ENCODE measurements at regions not wholly inside any gene's neighbourhood (a gene's known extent, or its start where the extent isn't known, plus 50 kb on each side); places are given as distances from the start of the nearest gene placed in this dataset.

DNA sequence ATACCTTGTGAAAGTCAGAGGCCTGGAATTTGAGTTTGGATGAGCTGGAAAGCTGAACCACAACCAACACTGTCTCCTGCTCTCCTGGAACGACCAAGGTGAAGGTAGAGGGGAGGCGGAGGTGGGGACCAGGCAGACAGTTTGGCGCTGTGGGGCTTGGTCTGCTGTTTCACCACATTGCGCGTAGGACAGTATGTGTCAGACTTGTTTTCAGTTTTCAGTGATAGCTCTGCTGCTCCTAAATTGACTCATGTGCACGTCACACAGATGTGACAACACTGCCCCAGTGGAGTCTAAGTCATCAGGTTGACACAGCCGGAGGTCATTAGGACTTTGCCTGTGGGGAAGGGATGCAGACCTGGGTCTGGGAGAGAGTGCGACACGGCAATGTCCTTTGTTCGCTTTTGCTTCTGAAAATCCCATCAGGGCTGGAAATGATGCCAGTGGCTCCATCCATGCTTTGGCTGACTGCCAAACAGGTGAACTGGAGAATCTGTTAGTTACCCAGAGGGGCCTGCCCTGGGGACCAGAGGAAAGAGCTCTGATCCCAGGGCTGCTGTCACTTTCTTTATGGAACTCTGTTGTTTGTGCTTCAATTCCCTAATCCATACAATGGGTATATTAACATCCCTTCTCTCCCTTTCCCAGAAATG, 255.5 kb downstream of the CDC5L start:
- Histone ChIP-seq H3K27me3 (no peaks in the 10 kb centered on the region), H3K4me1 (no peaks in the 10 kb centered on the region), H3K27ac (no peak overlapping the region), H3K4me3 (no peak overlapping the region), H3K9me3 (no peaks in the 10 kb centered on the region), H3K36me3 (no peaks in the 10 kb centered on the region)
- no peak for DNase-seq
- WGBS, 2 donors, result 84 to 85% methylated on average over 9 to 10 of the region's 10 CpGs
- TF ChIP-seq, protein P1, sequence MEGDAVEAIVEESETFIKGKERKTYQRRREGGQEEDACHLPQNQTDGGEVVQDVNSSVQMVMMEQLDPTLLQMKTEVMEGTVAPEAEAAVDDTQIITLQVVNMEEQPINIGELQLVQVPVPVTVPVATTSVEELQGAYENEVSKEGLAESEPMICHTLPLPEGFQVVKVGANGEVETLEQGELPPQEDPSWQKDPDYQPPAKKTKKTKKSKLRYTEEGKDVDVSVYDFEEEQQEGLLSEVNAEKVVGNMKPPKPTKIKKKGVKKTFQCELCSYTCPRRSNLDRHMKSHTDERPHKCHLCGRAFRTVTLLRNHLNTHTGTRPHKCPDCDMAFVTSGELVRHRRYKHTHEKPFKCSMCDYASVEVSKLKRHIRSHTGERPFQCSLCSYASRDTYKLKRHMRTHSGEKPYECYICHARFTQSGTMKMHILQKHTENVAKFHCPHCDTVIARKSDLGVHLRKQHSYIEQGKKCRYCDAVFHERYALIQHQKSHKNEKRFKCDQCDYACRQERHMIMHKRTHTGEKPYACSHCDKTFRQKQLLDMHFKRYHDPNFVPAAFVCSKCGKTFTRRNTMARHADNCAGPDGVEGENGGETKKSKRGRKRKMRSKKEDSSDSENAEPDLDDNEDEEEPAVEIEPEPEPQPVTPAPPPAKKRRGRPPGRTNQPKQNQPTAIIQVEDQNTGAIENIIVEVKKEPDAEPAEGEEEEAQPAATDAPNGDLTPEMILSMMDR (IDR thresholded peaks at IDR 0.05), result no peak
- TF ChIP-seq POLR2A (IDR thresholded peaks at IDR 0.05), result no peak
- intact Hi-C loops (cut with DNase I), result no loop called here

DNA sequence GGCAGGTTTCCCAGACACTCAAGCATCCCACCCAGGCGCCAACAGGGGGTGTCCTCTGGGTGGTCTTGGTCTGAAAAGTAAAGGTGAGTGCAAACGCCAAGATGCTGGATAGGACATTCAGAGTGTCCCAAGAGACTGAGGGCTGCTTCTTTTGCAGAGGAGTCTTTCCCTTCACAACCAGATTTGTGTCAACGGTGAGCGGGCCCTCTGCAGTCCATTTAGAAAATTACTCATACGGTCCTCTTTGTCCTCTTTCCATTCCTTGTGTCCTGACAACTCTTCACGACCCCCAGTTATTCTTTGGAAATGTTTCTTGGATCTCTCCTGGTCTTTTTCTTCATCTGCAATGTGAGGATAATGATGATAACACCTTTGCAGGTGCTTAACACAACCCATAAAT, 257.8 kb downstream of the CDC5L start:
- no peaks in the 10 kb centered on the region for H3K36me3 ChIP-seq
- intact Hi-C loops (cut with DNase I), result no loop called here
- H3K27me3 ChIP-seq, result no peaks in the 10 kb centered on the region
- H3K4me1 ChIP-seq, result no peaks in the 10 kb centered on the region
- 74 to 76% methylated on average over 5 to 6 of the region's 6 CpGs for WGBS, 2 donors
- no peak overlapping the region for H3K27ac ChIP-seq
- no peak overlapping the region for H3K4me3 ChIP-seq
- no peak for DNase-seq
- no peaks in the 10 kb centered on the region for H3K9me3 ChIP-seq
- TF ChIP-seq, protein P1 (IDR thresholded peaks at IDR 0.05), result no peak
- no peak for TF ChIP-seq POLR2A (IDR thresholded peaks at IDR 0.05)

DNA sequence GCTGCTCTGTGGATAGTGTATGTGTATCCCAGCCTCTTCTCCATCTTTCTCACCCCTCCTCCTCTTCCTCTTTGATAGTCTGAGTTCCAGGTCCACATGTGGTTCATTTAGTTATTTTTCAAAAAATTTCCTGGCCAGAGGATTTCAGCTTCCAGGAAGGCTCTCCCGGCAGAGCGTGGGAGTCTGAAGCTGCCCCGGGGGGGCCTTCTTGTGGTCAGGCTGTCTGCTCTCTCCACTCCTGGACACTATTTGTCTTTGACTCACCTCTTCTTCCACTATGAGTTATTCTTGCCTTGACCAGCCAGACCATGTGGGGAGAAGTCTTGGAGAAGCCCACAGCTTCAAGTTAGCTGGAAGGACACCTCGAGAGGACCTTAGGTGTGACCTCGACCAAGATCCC, 258.8 kb downstream of the CDC5L start:
- H3K4me1 ChIP-seq, result no peaks in the 10 kb centered on the region
- no peaks in the 10 kb centered on the region for H3K27me3 ChIP-seq
- H3K27ac ChIP-seq, result no peak overlapping the region
- TF ChIP-seq, protein P1 (IDR thresholded peaks at IDR 0.05), result no peak
- TF ChIP-seq POLR2A (IDR thresholded peaks at IDR 0.05), result no peak
- WGBS, 2 donors, result 88 to 89% methylated on average over 5 of the region's 5 CpGs
- intact Hi-C loops (cut with DNase I), result no loop called here
- no peaks in the 10 kb centered on the region for H3K36me3 ChIP-seq
- no peak for DNase-seq
- no peaks in the 10 kb centered on the region for H3K9me3 ChIP-seq
- no peak overlapping the region for H3K4me3 ChIP-seq

DNA sequence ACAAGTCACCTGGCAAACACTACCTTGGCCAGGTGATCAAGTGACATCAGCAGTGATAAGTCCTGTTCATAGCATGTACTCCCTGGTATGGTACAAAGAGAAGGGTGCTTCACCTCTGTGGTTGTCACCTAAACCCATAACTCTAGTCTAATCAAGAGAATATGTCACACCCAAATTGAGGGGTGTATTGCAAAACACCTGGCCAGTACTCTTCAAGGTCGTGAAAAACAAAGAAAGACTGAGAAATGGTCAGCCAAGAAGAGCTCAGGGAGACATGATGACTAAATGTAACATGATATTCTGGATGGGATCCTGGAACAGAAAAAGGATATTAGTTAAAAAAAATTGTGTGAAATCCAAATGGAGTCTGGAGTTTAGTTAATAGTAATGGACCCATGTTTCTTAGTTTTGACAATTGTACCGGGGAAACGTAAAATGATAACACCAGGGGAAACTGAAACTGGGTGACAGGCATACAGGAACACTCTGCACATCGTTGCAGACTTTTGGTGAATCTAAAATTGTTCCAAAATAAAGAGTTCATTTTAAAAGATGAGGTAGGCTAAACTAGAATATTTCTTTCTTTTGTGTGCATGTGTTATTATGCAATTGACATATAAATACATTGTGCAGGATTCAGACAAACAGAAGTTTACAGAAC, 262.0 kb downstream of the CDC5L start:
- H3K4me3 ChIP-seq, result no peak overlapping the region
- 46 to 58% methylated on average over 4 of the region's 4 CpGs for WGBS, 2 donors
- DNase-seq, result no peak
- intact Hi-C loops (cut with DNase I), result loop anchor here (10.0 kb wide), 1 partner anchor 1065 kb away; no protein-coding TSS in a partner anchor
- peaks cover 0 to 12% (median 0%) of the 10 kb centered on the region in 3 donors for H3K4me1 ChIP-seq
- H3K9me3 ChIP-seq, result no peaks in the 10 kb centered on the region
- H3K27ac ChIP-seq, result no peak overlapping the region
- peaks cover 0 to 3% (median 0%) of the 10 kb centered on the region in 4 donors for H3K27me3 ChIP-seq
- H3K36me3 ChIP-seq, result no peaks in the 10 kb centered on the region
- no peak for TF ChIP-seq POLR2A (IDR thresholded peaks at IDR 0.05)
- TF ChIP-seq, protein P1 (IDR thresholded peaks at IDR 0.05), result no peak

DNA sequence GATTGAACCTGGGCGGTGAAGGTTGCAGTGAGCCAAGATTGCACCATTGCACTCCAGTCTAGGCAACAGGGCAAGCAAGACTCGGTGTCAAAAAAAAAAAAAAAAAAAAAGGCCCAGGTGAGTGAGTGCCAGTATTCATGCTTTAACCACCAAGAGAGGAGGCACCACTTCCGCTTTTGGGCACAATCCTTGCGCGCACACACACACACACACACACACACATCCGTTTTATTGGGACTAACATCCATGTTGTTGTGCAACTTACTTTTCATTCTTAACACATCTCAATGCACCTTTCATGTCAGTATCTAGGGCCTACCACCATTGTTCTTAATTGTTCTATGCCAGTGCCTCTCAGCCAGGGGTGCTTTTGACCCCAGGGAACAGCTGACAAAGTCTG, 263.0 kb downstream of the CDC5L start:
- Histone ChIP-seq H3K36me3 (no peaks in the 10 kb centered on the region), H3K27me3 (peaks cover 0 to 3% (median 0%) of the 10 kb centered on the region in 4 donors), H3K27ac (no peak overlapping the region), H3K9me3 (no peaks in the 10 kb centered on the region), H3K4me1 (peaks cover 0 to 18% (median 0%) of the 10 kb centered on the region in 3 donors), H3K4me3 (no peak overlapping the region)
- WGBS, 2 donors, result 82% methylated on average over 5 to 6 of the region's 6 CpGs
- no peak for DNase-seq
- intact Hi-C loops (cut with DNase I), result loop anchor here (10.0 kb wide), 1 partner anchor 1064 kb away; no protein-coding TSS in a partner anchor
- TF ChIP-seq POLR2A (IDR thresholded peaks at IDR 0.05), result no peak
- TF ChIP-seq, protein P1 (IDR thresholded peaks at IDR 0.05), result no peak
